GM18867 (cell line): ENCODE measurements at regions not wholly inside any gene's neighbourhood (a gene's known extent, or its start where the extent isn't known, plus 50 kb on each side); places are given as distances from the start of the nearest gene placed in this dataset.
"Not testable (repeated sequence)": the region's sequence is repeated elsewhere in the genome, so short reads cannot be mapped to it uniquely, and the experiment has no call there.

Experiments used
- ATAC-seq: cut with Tn5 transposase; IDR thresholded peaks from one replicate; pipeline ENCODE4 v1.9.1; 2021; ENCODE audit warnings: mild to moderate bottlenecking, moderate library complexity; ENCODE audit not compliant: unreplicated experiment

DNA sequence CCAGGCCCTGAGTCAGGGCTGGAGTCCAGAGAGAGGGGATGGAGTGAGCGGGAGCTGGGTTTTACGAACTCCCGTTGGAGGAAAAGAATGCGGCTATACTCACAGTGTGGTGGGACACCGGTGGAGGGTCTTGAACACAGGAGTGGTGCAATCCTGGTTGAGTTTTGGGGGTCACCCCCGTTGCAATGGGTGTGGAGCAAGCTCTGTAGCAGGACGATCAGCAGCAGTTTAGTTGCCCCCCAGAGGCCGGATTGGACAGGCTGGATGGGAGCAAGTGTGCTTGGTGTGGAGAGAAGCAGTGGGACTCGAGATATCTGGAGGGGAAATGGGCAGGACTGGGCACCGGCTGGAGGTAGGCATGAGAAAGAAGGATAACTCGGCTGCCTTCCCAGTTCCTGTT is 72.3 kb upstream of the TWIST2 start:
- ATAC-seq, result no peak

DNA sequence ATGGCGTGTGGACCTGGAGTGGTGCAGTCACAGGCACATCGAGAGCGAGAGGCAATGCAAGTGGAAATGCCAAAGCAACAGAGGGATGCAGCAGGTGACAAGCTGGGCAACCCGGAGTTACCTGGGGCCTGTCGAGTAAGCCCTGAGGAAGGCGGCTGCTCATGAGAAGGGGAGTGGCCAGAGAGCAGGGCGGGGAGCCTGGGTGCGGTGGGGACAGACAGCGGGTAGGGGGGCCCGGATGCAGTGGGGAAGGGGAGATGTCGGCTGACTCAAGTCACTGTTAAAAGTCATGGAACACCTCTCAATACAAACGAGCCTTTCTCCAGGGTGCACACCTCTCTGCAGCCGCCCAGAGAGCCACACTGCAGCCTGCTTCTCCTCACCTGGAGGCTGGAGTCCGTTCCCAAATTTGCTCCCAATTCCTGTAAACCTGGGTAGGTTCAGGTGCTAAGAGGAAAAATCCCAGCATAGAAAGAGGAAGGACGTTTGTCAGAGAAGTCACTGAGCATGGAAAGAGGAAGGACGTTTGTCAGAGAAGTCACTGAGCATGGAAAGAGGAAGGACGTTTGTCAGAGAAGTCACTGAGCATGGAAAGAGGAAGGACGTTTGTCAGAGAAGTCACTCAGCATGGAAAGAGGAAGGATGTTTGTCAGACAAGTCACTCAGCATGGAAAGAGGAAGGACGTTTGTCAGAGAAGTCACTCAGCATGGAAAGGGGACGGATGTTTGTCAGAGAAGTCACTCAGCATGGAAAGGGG is 71.7 kb upstream of the TWIST2 start:
- no peak for ATAC-seq

DNA sequence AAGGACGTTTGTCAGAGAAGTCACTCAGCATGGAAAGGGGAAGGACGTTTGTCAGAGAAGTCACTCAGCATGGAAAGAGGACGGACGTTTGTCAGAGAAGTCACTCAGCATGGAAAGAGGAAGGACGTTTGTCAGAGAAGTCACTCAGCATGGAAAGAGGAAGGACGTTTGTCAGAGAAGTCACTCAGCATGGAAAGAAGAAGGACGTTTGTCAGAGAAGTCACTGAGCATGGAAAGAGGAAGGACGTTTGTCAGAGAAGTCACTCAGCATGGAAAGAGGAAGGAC is 71.2 kb upstream of the TWIST2 start:
- not testable (repeated sequence) for ATAC-seq

DNA sequence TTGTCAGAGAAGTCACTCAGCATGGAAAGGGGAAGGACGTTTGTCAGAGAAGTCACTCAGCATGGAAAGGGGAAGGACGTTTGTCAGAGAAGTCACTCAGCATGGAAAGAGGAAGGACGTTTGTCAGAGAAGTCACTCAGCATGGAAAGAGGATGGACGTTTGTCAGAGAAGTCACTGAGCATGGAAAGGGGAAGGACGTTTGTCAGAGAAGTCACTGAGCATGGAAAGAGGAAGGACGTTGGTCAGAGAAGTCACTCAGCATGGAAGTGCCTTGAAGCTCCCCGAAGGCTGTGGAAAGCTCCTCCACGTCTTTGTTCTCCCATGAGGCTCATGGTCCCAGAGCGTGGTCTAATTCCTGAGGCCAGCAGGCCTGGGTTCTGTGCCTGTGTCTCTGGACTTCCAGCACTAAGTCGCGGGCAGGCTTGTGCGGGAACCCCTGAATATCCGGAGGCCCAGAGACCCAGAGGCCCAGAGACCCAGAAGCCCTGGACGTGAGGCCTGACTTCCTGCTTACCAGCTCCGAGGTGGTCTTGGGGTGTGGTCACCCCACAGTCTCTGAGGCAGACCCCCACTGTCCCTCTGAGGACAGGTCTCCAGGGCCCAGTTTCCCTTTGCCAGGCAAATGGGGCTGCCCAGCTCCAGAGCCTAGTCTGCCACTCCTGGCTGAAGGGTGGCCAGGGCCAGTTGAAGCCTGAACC is 70.4 kb upstream of the TWIST2 start:
- no peak for ATAC-seq

DNA sequence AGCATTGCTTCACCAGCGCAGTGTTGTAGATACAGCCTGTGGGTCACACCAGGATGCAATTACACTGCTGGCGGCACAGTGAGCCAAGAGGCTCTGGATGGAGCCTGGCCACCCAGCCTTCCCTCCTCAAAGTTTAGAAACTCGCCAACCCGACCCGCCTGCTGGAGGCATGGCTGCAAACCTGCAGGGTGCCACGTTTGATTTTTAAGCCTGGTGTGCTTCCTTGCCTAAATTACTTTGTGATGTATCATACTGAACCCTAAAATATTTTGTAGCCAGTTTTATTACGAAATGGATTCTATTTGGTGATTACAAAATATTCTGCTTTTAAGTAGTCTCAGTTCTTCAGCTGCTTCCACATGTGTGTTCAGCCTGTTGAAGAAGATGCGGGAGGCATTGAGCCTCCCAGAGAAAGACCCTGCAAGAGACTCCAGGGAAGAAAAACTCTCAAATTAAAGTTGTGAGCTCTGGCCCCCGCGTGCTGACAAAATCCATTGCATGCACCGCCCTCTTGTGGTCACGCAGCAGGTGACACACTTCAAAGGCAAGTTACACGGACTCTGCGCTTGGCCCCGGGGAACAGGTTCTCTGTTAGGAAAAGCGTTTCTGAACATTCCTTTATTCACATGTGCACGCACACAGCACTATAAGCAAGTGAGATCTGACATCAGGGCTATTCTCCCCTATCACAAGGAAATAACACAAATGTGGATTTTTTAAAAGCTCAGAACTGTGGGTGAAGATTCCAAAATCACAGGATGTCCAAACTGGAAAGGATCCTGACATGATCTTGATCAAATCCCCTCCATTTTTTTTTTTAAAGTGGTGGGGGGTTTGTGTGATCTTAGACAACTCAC is 63.0 kb upstream of the TWIST2 start:
- ATAC-seq, result no peak

DNA sequence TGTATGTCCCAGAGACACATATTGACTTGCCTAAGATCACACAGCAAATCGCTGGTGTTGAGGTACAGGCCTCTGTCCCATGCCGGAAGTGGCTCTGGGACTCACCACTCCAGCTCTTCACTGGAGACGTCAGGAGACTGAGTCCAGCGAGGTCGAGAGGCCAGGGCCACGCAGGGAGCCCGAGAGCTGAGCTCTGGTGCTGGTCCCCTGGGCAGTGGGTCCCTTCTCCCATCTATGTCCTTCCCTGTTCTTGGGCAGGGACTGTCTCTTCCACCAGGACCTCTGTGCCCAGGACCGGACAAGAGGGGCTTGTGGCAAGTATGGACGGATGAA is 62.4 kb upstream of the TWIST2 start:
- no peak for ATAC-seq

DNA sequence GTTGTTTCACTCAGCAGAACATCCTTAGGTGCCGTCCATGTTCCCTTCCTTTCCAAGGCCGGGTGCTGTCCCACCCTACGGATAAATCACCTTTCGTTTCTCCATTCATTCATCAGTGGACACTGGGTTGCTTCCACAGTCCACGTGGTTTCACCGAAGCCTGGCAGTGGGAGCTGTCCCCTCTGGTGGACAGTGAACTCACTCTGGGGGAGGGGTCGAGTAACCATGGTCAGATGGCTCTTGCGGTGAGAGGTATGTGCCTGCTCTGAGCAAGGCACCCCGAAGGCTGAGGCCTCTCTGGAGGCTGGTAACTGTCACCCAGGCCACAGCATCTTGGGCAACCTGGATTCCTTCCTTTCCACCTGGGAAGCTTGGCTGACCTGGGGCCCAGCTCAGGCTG is 61.5 kb upstream of the TWIST2 start:
- ATAC-seq, result no peak

DNA sequence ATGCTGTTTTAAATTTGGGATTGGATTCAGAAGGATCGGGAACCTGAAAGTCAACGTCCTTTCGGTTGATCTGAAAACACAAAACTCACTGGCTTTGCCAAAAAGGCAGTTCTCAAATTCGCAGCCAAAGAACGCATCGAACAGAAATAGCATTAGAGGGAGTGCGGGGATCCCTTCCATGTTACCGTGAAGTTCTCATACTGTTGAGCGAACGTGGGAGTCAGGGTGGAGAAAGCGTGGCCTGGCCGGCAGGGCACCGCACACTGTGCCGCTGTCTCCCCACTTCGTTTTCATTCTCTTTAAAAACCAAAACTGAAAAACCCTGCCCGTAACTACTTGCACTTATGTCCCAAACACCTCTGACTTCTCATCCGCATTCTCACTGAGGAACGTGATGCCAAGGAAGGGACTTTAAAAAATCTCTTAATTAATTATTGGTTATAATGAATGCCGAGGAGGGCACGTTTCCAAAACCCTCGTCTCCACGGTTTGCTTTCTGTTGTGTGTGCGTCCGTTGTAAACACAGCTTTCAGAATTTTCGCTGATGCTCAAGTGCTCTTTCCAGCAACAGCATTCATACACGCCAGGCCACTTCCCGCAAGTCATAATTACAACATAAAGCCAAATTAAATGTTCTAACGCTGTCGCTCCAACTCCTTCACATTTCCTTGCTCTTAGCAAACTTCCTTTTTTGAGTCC is 60.9 kb upstream of the TWIST2 start:
- no peak for ATAC-seq

DNA sequence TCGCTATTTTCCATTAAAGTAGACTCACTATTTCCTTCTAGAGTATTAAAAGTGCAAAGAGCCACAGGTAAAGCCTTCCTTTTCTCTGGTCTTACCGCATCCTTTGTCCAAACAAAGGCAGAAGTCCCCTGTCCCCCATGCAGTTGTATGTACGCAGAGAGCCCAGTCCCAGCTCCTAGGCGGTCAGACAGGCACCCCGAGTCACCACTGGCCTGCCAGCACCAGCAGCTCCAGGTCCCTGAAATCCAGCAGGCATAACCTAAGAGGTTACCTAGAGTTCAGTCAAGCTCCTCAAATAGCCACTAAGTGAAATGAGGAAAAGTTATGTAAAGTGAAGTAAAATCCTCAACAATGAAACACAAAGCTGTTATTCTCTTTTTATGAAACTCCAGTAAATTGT is 60.4 kb upstream of the TWIST2 start:
- ATAC-seq, result no peak

DNA sequence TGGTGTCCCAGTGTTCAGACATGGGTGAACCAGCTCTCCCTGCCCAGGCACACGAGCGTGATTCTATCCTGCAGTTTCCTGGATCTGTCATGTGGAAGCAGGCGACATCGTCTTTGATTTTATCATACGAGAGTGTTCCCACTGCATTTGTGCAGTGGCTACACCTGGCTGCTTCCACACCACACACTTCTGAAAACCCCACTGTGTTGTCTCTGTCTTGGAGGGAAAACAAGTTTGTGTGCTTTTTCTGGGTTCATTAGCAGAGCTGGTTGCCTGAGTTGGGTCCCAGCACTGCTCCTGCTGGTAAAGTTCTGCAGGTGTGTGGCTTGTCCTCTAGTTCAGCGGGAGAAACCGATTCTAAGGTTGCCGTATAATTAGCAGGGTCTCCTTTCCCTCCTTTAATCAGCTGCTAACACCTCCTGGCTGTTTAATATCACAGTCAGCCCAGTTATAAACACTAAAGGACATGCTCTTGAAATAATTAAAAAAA is 58.5 kb upstream of the TWIST2 start:
- ATAC-seq, result no peak

DNA sequence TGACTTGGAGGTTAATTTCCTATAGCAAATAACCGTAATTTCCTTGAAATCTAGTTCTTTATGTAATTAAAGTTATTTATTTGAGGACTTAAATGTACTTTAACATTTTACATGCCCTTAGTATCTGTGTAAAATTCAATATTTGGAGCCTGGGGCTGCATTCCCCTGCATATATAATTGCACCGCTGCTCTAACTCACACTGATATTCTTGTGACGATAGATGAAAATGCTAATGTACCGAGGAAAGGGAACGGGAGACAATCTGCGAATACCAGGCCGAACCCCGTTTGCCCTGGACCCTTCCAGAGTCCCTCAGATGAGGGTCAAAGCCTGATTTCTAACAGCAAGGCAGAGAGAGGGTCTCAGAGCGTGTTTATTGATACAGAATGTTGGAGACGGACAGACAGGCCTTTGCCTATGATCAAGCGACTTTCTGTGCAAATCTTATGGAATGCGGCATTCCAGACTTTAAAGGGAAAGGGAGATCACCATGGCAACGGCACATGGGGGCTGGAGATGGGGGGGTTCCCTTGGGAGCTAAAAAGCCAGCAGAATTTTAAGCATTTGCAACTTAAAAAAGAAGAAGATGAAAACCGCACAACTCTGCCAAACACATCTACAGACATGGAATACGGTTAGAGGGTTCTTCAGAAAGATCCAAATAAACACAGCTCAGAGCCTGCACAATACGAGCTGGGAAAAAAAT is 57.6 kb upstream of the TWIST2 start:
- no peak for ATAC-seq

DNA sequence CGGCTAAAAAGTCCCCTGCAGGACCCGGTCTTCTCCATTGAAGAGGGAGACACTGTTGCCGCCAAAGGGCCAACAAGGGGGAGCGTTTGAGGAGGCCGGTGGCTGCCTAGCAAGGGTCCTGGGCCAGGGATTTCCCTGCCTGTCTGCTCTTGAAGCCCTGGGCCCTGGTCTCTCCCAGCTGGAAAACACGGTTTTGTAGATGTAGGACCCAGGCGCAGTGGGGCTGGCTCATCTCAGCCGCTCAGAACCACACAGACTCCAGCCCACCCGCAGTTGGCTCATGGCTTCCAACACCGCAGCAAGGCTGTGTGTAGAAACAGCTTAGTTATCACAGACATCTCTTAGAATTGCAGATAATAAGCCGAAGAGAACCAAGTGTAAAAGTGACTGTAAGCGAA is 57.1 kb upstream of the TWIST2 start:
- ATAC-seq, result no peak

DNA sequence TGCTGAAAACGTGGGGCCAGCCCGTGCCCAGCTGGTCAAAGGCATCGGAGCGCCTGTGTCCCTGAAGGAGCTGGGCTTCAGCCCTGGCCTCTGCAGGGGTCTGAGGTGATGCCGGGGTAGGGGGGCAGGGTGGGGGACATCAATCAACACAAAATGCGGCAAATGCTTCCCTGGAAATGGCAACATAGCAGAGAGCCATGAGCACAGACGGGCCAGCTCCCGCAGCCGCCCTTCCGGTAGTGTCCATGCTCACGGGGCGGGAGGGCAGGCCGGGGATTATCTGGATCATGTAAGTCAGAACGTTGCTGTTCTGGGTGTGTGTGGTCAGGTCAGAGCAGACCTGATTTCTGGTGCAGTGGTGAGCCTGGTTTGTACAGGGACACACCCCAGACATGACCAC is 56.5 kb upstream of the TWIST2 start:
- no peak for ATAC-seq

DNA sequence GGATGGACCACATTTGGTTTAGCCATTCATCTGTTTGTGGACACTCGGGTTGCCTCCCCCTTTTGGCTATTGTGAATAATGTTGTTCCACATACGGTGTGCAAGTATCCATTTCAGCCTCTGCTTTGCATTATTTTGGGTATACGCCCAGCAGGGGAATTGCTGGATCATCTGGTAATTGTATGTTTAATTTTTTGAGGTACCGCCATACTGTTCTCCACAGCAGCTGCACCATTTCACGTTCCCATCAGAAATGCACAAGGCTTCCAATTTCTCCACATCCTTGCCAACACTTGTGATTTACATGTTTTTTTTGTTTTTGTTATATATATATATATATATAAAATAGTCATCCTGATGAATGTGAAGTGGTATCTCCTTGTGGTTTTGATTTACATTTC is 54.6 kb upstream of the TWIST2 start:
- ATAC-seq, result no peak

DNA sequence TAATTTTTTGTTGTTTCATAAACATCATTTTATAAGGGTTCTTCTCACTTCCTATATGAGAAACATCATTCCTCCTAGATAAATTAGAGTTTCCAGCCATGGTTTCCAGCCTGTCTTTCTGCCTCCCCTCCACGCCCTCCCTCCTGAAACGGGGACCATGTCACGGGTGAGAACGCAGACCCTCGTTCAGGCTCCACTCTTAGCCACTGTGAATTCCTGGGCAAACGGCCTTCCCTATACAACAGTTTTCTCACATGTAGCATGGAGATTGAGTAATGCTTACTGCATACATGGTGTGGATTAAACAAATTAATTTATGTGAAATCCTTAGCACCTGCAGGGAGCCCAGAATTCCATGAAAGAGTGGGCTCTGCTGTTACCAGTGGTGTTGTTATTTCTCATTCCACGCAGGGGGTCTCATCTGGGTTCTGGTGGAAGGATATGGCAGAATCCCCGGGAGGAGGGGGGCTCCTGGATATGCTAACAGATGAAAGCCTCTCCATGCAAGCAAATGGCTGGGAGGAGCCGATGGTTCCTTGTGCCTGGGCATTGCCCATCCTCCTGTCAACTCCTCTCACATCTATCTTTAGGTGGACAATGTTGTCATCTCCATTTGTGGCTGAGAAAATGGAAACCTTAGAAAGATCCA is 54.0 kb upstream of the TWIST2 start:
- no peak for ATAC-seq

DNA sequence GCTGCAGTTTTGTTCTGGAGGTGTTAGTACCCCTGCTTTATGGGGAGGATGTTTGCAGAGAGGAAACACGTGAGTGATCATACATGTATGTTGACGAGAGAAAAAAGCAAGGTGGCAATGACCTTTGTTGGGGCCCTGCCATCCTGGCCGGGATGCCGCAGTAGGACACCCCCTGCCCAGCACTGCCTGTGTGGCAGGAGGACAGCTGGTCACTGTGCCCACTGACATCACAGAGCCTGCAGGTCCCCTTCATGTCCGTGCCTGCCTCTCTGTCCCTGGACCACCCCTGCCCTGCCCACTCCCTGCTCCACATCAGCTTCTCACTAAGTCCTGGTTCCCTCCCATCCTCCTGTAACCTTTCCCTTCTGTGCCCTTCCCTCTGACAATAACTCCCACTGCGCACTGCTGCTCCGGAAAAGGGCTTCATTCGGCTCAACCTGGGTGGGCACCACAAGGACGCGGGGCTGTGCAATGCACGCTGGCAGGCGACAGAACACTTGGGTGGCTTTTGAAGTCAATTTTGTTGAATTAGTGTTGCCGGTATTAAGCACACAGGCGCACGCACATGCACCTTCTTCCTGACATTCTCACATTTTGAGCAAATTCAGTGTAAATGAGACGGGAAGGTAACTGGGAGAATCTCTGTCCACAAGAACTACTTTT is 51.5 kb upstream of the TWIST2 start:
- ATAC-seq, result no peak

DNA sequence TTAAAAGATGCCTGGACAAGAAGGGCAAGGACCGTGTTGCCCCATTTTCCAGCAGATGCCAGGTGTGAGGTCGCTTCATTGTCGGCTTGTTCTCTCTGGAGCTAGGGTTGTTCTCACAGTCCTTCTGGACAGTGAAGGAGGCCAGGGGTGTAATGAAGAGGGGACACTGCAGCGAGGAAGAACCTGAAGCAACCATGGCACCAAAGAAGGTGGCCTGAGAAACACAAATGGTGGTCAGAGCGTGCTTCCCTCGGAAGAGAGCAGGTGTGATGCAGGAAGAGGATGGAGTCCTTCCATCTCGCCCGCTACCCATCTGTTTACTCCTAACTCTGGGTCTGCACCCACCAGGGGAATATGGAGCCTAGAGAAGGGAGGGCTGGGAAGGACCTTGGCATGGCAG is 50.3 kb upstream of the TWIST2 start:
- ATAC-seq, result no peak
